H9 (cell line): ENCODE measurements at regions not wholly inside any gene's neighbourhood (a gene's known extent, or its start where the extent isn't known, plus 50 kb on each side); places are given as distances from the start of the nearest gene placed in this dataset.

Experiments
- DNase-seq: peaks from one replicate; pipeline ENCODE4 v3.0.0-alpha.2; 2017
- H2AFZ ChIP-seq: one replicate; pipeline ENCODE4 v1.6.1; 2013; ENCODE audit warnings: mild to moderate bottlenecking, low read length, control low read depth, moderate library complexity
- H2AK5ac ChIP-seq: 2 replicates; pipeline ENCODE4 v1.6.1; 2013; ENCODE audit warnings: low read length, control low read depth, mixed read lengths; ENCODE audit not compliant: insufficient read length
- H2BK120ac ChIP-seq: one replicate; pipeline ENCODE4 v1.6.1; 2013; ENCODE audit warnings: low read depth, mild to moderate bottlenecking, low read length, control low read depth, inconsistent platforms; ENCODE audit not compliant: poor library complexity, severe bottlenecking
- H2BK12ac ChIP-seq: 2 replicates; pipeline ENCODE4 v1.6.1; 2013; ENCODE audit warnings: low read length, control low read depth, mixed read lengths, low read depth; ENCODE audit not compliant: insufficient read length
- H2BK15ac ChIP-seq: 2 replicates; pipeline ENCODE4 v1.6.1; 2013; ENCODE audit warnings: low read depth, low read length, control low read depth
- H2BK20ac ChIP-seq: one replicate; pipeline ENCODE4 v1.6.1; 2013; ENCODE audit warnings: low read depth, mild to moderate bottlenecking, low read length, control low read depth, inconsistent platforms; ENCODE audit not compliant: poor library complexity, severe bottlenecking
- H2BK5ac ChIP-seq: 2 replicates; pipeline ENCODE4 v1.6.1; 2013; ENCODE audit warnings: low read length, control low read depth, mixed read lengths; ENCODE audit not compliant: insufficient read length
- H3K14ac ChIP-seq: 2 replicates; pipeline ENCODE4 v1.6.1; 2013; ENCODE audit warnings: low read length, control low read depth; ENCODE audit not compliant: insufficient read depth
- H3K18ac ChIP-seq: 2 replicates; pipeline ENCODE4 v1.6.1; 2013; ENCODE audit warnings: low read depth, mild to moderate bottlenecking, mixed read lengths, low read length, control low read depth; ENCODE audit not compliant: insufficient read length
- H3K23ac ChIP-seq: 2 replicates; pipeline ENCODE4 v1.6.1; 2013; ENCODE audit warnings: low read length, control low read depth, mixed read lengths, low read depth; ENCODE audit not compliant: insufficient read length
- H3K23me2 ChIP-seq: 2 replicates; pipeline ENCODE4 v1.6.1; 2013; ENCODE audit warnings: low read depth, mild to moderate bottlenecking, mixed read lengths, low read length, control low read depth; ENCODE audit not compliant: insufficient read length, poor library complexity, severe bottlenecking
- H3K27ac ChIP-seq: 2 replicates; pipeline ENCODE4 v1.5.1; 2013; ENCODE audit warnings: low read length, control low read depth, mixed read lengths, low read depth; ENCODE audit not compliant: insufficient read length
- H3K27me3 ChIP-seq: 2 replicates; pipeline ENCODE4 v1.6.1; 2013; ENCODE audit warnings: low read length, control low read depth, inconsistent platforms; ENCODE audit not compliant: insufficient read depth
- H3K4ac ChIP-seq: 2 replicates; pipeline ENCODE4 v1.6.1; 2013; ENCODE audit warnings: low read depth, mild to moderate bottlenecking, control low read depth, inconsistent platforms, low read length, moderate library complexity
- H3K4me1 ChIP-seq: 2 replicates; pipeline ENCODE4 v1.6.1; 2013; ENCODE audit warnings: low read length, control low read depth, inconsistent platforms; ENCODE audit not compliant: insufficient read depth
- H3K4me2 ChIP-seq: 2 replicates; pipeline ENCODE4 v1.6.1; 2013; ENCODE audit warnings: low read length, control low read depth, mixed read lengths; ENCODE audit not compliant: insufficient read length, insufficient read depth
- H3K56ac ChIP-seq: 2 replicates; pipeline ENCODE4 v1.6.1; 2013; ENCODE audit warnings: low read depth, mild to moderate bottlenecking, mixed read lengths, low read length, control low read depth; ENCODE audit not compliant: insufficient read length
- H3K79me1 ChIP-seq: 2 replicates; pipeline ENCODE4 v1.6.1; 2013; ENCODE audit warnings: low read depth, mild to moderate bottlenecking, moderate library complexity, low read length, control low read depth, inconsistent platforms; ENCODE audit not compliant: insufficient read depth, poor library complexity, severe bottlenecking
- H3K79me2 ChIP-seq: 2 replicates; pipeline ENCODE4 v1.6.1; 2013; ENCODE audit warnings: low read length, control low read depth, inconsistent platforms; ENCODE audit not compliant: insufficient read depth
- H3K9ac ChIP-seq: 2 replicates; pipeline ENCODE4 v1.6.1; 2013; ENCODE audit warnings: low read length, control low read depth, mixed read lengths; ENCODE audit not compliant: insufficient read length; ENCODE audit errors: extremely low read depth
- H3K9me3 ChIP-seq: one replicate; pipeline ENCODE4 v1.6.1; 2013; ENCODE audit warnings: low read depth, low read length, inconsistent platforms; ENCODE audit not compliant: control insufficient read depth
- H3T11ph ChIP-seq: one replicate; pipeline ENCODE4 v1.6.1; 2013; ENCODE audit warnings: mild to moderate bottlenecking, low read length, control low read depth, inconsistent platforms
- H4K20me1 ChIP-seq: one replicate; pipeline ENCODE4 v1.6.1; 2013; ENCODE audit not compliant: control insufficient read depth, insufficient read length, insufficient read depth
- H4K5ac ChIP-seq: 2 replicates; pipeline ENCODE4 v1.6.1; 2013; ENCODE audit warnings: low read depth, mild to moderate bottlenecking, mixed read lengths, low read length, control low read depth; ENCODE audit not compliant: insufficient read length
- H4K8ac ChIP-seq: replicated peaks from 2 replicates; pipeline ENCODE4 v1.6.1; 2013; ENCODE audit warnings: low read length, control low read depth, mixed read lengths, low read depth; ENCODE audit not compliant: insufficient read length
- H4K91ac ChIP-seq: 2 replicates; pipeline ENCODE4 v1.6.1; 2013; ENCODE audit warnings: low read depth, mild to moderate bottlenecking, moderate library complexity, mixed read lengths, low read length, control low read depth; ENCODE audit not compliant: insufficient read length
- H3K27ac Mint-ChIP-seq, 3 experiments: 2 replicates in 2 of 3; 3 replicates in 1 of 3; pipeline ENCODE4 v1.8.0; 2020 to 2021; ENCODE audit warnings: mixed read lengths in 3 of 3, mild to moderate bottlenecking in 1 of 3, moderate library complexity in 1 of 3
- H3K27me3 Mint-ChIP-seq: 2 replicates; pipeline ENCODE4 v1.8.0; 2021; ENCODE audit warnings: low read depth, mild to moderate bottlenecking, moderate library complexity, mixed read lengths
- H3K36me3 Mint-ChIP-seq, 3 experiments: 2 replicates in 2 of 3; 3 replicates in 1 of 3; pipeline ENCODE4 v1.8.0; 2020 to 2021; ENCODE audit warnings: low read depth in 3 of 3, mixed read lengths in 3 of 3; ENCODE audit not compliant: insufficient read depth in 1 of 3
- H3K4me1 Mint-ChIP-seq, 2 experiments: 2 replicates each; pipeline ENCODE4 v1.8.0; 2020; ENCODE audit warnings: mixed read lengths in 2 of 2
- H3K4me3 Mint-ChIP-seq, 2 experiments: 2 replicates in 1 of 2; 3 replicates in 1 of 2; pipeline ENCODE4 v1.8.0; 2020 to 2021; ENCODE audit warnings: mild to moderate bottlenecking in 2 of 2, mixed read lengths in 2 of 2, moderate library complexity in 1 of 2
- H3K9me3 Mint-ChIP-seq, 2 experiments: 2 replicates in 1 of 2; 3 replicates in 1 of 2; pipeline ENCODE4 v1.8.0; 2020; ENCODE audit warnings: mild to moderate bottlenecking in 2 of 2, mixed read lengths in 2 of 2, moderate library complexity in 1 of 2
- WGBS: extraction: QIAGEN DNeasy Blood & Tissue Kit; methylation state at CpG from one replicate; pipeline ENCODE4 v1.1.7; 2013; ENCODE audit warnings: missing lambda C conversion rate, low lambda C conversion rate, mixed read lengths; ENCODE audit not compliant: insufficient read length; ENCODE audit errors: extremely low coverage; 5-methylcytosine and 5-hydroxymethylcytosine counted together
- TF ChIP-seq, protein P1 (sequence below): fragments of 200-600 bp; sonication (generic); conservative IDR thresholded peaks from 3 replicates; pipeline ENCODE4 v1.8.0; 2021; ENCODE audit warnings: antibody characterized with exemption, mild to moderate bottlenecking

DNA sequence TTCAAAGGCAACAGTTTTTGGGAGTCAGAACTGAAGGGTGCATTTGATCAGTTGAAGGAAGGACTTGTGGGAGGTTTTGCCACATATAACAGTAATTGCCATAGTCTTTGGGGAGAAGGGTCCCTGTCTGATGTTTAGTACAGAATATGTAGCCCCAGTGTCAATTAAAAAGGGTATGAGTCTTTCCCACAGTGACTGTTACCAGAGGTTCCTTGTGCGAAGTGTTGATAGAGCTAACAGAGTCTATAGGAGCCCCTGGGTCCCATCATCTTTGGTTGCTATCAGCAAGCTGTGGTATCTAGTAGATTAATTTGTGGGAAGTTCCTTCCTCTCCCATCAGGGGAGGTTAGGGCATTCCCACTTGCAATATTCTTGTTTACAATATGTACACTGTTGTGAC, 329.2 kb downstream of the PTPRU start:
- Histone ChIP-seq H3K18ac (no peak overlapping the region), H4K5ac (no peak overlapping the region), H2AK5ac (no peak overlapping the region), H3T11ph (no peak overlapping the region), H3K27ac (no peak overlapping the region), H3K4me1 (no peaks in the 10 kb centered on the region), H4K20me1 (no peaks in the 10 kb centered on the region), H2BK120ac (no peak overlapping the region), H3K23ac (no peak overlapping the region), H3K14ac (no peak overlapping the region), H3K23me2 (no peaks in the 10 kb centered on the region), H3K79me1 (no peaks in the 10 kb centered on the region), H3K79me2 (no peaks in the 10 kb centered on the region), H2BK12ac (no peak overlapping the region), H2AFZ (no peak overlapping the region), H3K9me3 (peaks cover 30% of the 10 kb centered on the region), H3K27me3 (no peaks in the 10 kb centered on the region), H4K91ac (no peak overlapping the region), H3K56ac (no peak overlapping the region), H2BK5ac (no peak overlapping the region), H3K4ac (no peak overlapping the region), H4K8ac (no peak overlapping the region), H2BK15ac (no peak overlapping the region), H3K4me2 (no peak overlapping the region), H3K9ac (no peak overlapping the region), H2BK20ac (no peak overlapping the region)
- peaks cover 39 to 53% of the 10 kb centered on the region in 2 experiments for H3K9me3 Mint-ChIP-seq
- TF ChIP-seq, protein P1, sequence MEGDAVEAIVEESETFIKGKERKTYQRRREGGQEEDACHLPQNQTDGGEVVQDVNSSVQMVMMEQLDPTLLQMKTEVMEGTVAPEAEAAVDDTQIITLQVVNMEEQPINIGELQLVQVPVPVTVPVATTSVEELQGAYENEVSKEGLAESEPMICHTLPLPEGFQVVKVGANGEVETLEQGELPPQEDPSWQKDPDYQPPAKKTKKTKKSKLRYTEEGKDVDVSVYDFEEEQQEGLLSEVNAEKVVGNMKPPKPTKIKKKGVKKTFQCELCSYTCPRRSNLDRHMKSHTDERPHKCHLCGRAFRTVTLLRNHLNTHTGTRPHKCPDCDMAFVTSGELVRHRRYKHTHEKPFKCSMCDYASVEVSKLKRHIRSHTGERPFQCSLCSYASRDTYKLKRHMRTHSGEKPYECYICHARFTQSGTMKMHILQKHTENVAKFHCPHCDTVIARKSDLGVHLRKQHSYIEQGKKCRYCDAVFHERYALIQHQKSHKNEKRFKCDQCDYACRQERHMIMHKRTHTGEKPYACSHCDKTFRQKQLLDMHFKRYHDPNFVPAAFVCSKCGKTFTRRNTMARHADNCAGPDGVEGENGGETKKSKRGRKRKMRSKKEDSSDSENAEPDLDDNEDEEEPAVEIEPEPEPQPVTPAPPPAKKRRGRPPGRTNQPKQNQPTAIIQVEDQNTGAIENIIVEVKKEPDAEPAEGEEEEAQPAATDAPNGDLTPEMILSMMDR, result no peak
- H3K4me3 Mint-ChIP-seq, result no peak overlapping the region
- peaks cover 3 to 17% (median 11%) of the 10 kb centered on the region in 3 experiments for H3K36me3 Mint-ChIP-seq
- no peak for DNase-seq
- WGBS, result no CpG with 5 or more reads among the region's 1 CpG
- H3K4me1 Mint-ChIP-seq, result no peaks in the 10 kb centered on the region
- no peak overlapping the region for H3K27ac Mint-ChIP-seq
- peaks cover 23% of the 10 kb centered on the region for H3K27me3 Mint-ChIP-seq
